Astrocyte (in vitro differentiated cells and primary cell): ENCODE measurements at regions not wholly inside any gene's neighbourhood (a gene's known extent, or its start where the extent isn't known, plus 50 kb on each side); places are given as distances from the start of the nearest gene placed in this dataset.

Source experiments
- DNase-seq: peaks from one replicate; pipeline ENCODE4 v3.0.0-alpha.2; 2010; ENCODE audit warnings: low read depth
- FAIRE-seq: peaks from 2 replicates; lab custom pipeline; 2011; peaks lifted over from hg19 to GRCh38; lab: Jason Lieb, UNC
- H2AFZ ChIP-seq: 2 replicates; pipeline ENCODE4 v1.6.0; 2012; ENCODE audit warnings: low read depth, low read length, inconsistent platforms
- H3K27ac ChIP-seq: 2 replicates; pipeline ENCODE4 v1.5.1; 2011; ENCODE audit warnings: low read depth, low read length, inconsistent platforms
- H3K27me3 ChIP-seq: 2 replicates; pipeline ENCODE4 v1.6.0; 2011; ENCODE audit warnings: low read length, inconsistent platforms; ENCODE audit not compliant: insufficient read depth
- H3K36me3 ChIP-seq: 2 replicates; pipeline ENCODE4 v1.5.1; 2011; ENCODE audit warnings: low read length, inconsistent platforms; ENCODE audit not compliant: insufficient read depth
- H3K4me1 ChIP-seq: 2 replicates; pipeline ENCODE4 v1.5.1; 2011; ENCODE audit warnings: low read length, inconsistent platforms; ENCODE audit not compliant: insufficient read depth
- H3K4me2 ChIP-seq: 2 replicates; pipeline ENCODE4 v1.6.0; 2012; ENCODE audit warnings: low read length, inconsistent platforms
- H3K4me3 ChIP-seq: 2 replicates; pipeline ENCODE4 v1.5.1; 2011; ENCODE audit warnings: low read depth, mild to moderate bottlenecking, low read length, inconsistent platforms; ENCODE audit not compliant: insufficient read depth
- H3K79me2 ChIP-seq: 2 replicates; pipeline ENCODE4 v1.6.0; 2012; ENCODE audit warnings: mild to moderate bottlenecking, low read length, inconsistent platforms; ENCODE audit not compliant: insufficient read depth
- H3K9ac ChIP-seq: 2 replicates; pipeline ENCODE4 v1.6.0; 2012; ENCODE audit warnings: mild to moderate bottlenecking, low read length, inconsistent platforms
- H3K9me3 ChIP-seq: 2 replicates; pipeline ENCODE4 v1.5.1; 2012; ENCODE audit warnings: low read depth, mild to moderate bottlenecking, low read length, inconsistent platforms; ENCODE audit not compliant: insufficient read depth
- H4K20me1 ChIP-seq: 2 replicates; pipeline ENCODE4 v1.6.0; 2012; ENCODE audit warnings: low read length, inconsistent platforms; ENCODE audit not compliant: insufficient read depth
- H3K27ac Mint-ChIP-seq: one replicate; pipeline ENCODE4 v1.8.0; 2021; ENCODE audit warnings: mild to moderate bottlenecking, mixed read lengths; ENCODE audit not compliant: unreplicated experiment
- H3K27me3 Mint-ChIP-seq: one replicate; pipeline ENCODE4 v1.8.0; 2021; ENCODE audit warnings: low read depth, mixed read lengths; ENCODE audit not compliant: unreplicated experiment
- H3K36me3 Mint-ChIP-seq: one replicate; pipeline ENCODE4 v1.8.0; 2021; ENCODE audit warnings: low read depth, mixed read lengths; ENCODE audit not compliant: unreplicated experiment
- H3K4me1 Mint-ChIP-seq: one replicate; pipeline ENCODE4 v1.8.0; 2021; ENCODE audit warnings: low read depth, mixed read lengths; ENCODE audit not compliant: unreplicated experiment
- H3K4me3 Mint-ChIP-seq: one replicate; pipeline ENCODE4 v1.8.0; 2021; ENCODE audit warnings: mild to moderate bottlenecking, moderate library complexity, mixed read lengths; ENCODE audit not compliant: unreplicated experiment
- H3K9me3 Mint-ChIP-seq: one replicate; pipeline ENCODE4 v1.8.0; 2021; ENCODE audit warnings: mild to moderate bottlenecking, mixed read lengths; ENCODE audit not compliant: unreplicated experiment
- CTCF ChIP-seq: IDR thresholded peaks from 2 replicates; pipeline ENCODE4 v1.5.1; 2011; ENCODE audit warnings: low read depth, mild to moderate bottlenecking, inconsistent platforms, low read length, moderate library complexity; ENCODE audit not compliant: insufficient read depth
- EZH2 ChIP-seq: IDR thresholded peaks from 2 replicates; pipeline ENCODE4 v1.6.1; 2012; ENCODE audit warnings: mild to moderate bottlenecking, low read length, inconsistent platforms; ENCODE audit not compliant: insufficient read depth

DNA sequence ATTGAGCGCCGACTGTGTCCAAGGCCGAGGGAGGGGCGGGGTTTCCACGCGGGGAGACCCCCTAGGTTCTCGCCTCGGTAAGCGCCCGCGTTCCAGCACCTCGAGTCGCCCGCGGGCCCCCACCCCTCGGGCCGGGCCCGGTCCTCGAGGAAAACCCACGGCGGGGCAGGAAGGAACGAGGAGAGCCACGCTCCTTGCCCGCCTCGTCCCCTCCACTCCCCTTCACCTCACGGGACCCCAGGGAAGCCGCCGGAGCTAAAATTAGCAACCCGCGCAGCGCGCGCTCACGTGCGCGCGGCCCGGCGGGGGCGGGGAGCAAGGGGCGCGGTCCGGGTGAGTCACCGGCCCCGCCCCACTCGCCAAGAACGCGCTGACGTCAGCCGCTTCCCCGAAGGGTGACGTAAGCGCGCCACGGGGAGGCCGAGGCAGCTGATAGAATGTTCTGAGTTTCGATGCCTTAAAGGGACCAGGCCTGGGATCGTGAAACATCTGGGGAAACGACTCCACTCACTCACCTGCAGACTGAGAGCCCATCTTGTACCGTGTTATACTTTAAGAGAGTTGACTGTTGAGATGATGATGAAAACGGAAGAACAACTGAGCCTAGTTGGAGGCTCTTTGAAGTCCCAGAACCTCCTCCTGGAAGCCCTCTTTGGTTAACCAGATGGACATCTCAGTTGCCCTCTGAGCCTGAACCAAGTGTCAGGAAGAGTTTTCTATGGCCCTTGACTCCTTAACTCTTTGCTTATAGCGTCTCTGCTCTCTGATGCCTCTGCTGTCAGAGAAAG, 49.7 kb upstream of the ATF3 start:
- peak; percentile 80 for DNase-seq
- Histone ChIP-seq H3K79me2 (no peaks in the 10 kb centered on the region), H3K4me2 (peak overlapping the region; percentile 93), H3K9me3 (no peaks in the 10 kb centered on the region), H3K4me1 (peaks cover 23% of the 10 kb centered on the region), H3K9ac (peak overlapping the region; percentile 95), H4K20me1 (no peaks in the 10 kb centered on the region), H3K36me3 (no peaks in the 10 kb centered on the region), H3K27me3 (no peaks in the 10 kb centered on the region), H3K27ac (peak overlapping the region; percentile 90), H2AFZ (peak overlapping the region; percentile 77), H3K4me3 (peak overlapping the region; percentile 68)
- Mint-ChIP-seq H3K36me3 (no peaks in the 10 kb centered on the region), H3K27ac (peak overlapping the region; percentile 99), H3K4me3 (peak overlapping the region; percentile 77), H3K4me1 (peaks cover 9% of the 10 kb centered on the region), H3K9me3 (no peaks in the 10 kb centered on the region), H3K27me3 (no peaks in the 10 kb centered on the region)
- no peak for TF ChIP-seq EZH2
- TF ChIP-seq CTCF, result no peak
- FAIRE-seq, result no peak
